Stimulated activated CD8-positive, alpha-beta memory T cell treated with anti-CD3 and anti-CD28 coated beads, Interleukin-7, amount 100 ng/mL, for 1 hour (primary cell): ENCODE measurements at regions not wholly inside any gene's neighbourhood (a gene's known extent, or its start where the extent isn't known, plus 50 kb on each side); places are given as distances from the start of the nearest gene placed in this dataset.

ENCODE experiments used
- DNase-seq, 2 donors: peaks; one replicate each; pipeline ENCODE4 v3.0.0-alpha.2; 2020; ENCODE audit warnings: low read depth in 2 of 2

GRCh38 chr12:126506426-126507182, 1441.4 kb downstream of the AACS start:
- no peak for DNase-seq

- DNase-seq = no peak
Measured at GRCh38 chr12:126507231-126507630, 1442.0 kb downstream of the AACS start.

- DNase-seq = no peak
Measured at GRCh38 chr12:126509572-126509971, 1444.3 kb downstream of the AACS start.

GRCh38 chr12:126510630-126511029, 1445.4 kb downstream of the AACS start:
- DNase-seq = no peak

- no peak for DNase-seq
Measured at GRCh38 chr12:126512916-126513913, 1448.0 kb downstream of the AACS start.

GRCh38 chr12:126518596-126519200, 1453.5 kb downstream of the AACS start:
- DNase-seq = no peak

- DNase-seq = no peak
Measured at GRCh38 chr12:126519833-126520232, 1454.6 kb downstream of the AACS start.

GRCh38 chr12:126523891-126524290, 1458.7 kb downstream of the AACS start:
- DNase-seq = no peak

GRCh38 chr12:126534495-126534894, 1469.3 kb downstream of the AACS start:
- DNase-seq = no peak

- DNase-seq = no peak
Measured at GRCh38 chr12:126534942-126535341, 1469.7 kb downstream of the AACS start.

GRCh38 chr12:126535971-126536370, 1470.7 kb downstream of the AACS start:
- no peak for DNase-seq

- DNase-seq = no peak
Measured at GRCh38 chr12:126537961-126538530, 1472.8 kb downstream of the AACS start.

- no peak for DNase-seq
Measured at GRCh38 chr12:126538888-126539287, 1473.7 kb downstream of the AACS start.

- no peak for DNase-seq
Measured at GRCh38 chr12:126545411-126545810, 1480.2 kb downstream of the AACS start.

GRCh38 chr12:126547905-126548304, 1482.7 kb downstream of the AACS start:
- DNase-seq = no peak

- no peak for DNase-seq
Measured at GRCh38 chr12:126551869-126552268, 1486.6 kb downstream of the AACS start.

- no peak for DNase-seq
Measured at GRCh38 chr12:126554625-126555024, 1489.4 kb downstream of the AACS start.

GRCh38 chr12:126557659-126558058, 1492.4 kb downstream of the AACS start:
- DNase-seq = no peak

- no peak for DNase-seq
Measured at GRCh38 chr12:126558219-126558618, 1493.0 kb downstream of the AACS start.

GRCh38 chr12:126558810-126559209, 1493.6 kb downstream of the AACS start:
- DNase-seq = no peak

GRCh38 chr12:126567016-126567415, 1501.8 kb downstream of the AACS start:
- no peak for DNase-seq

- DNase-seq = no peak
Measured at GRCh38 chr12:126569706-126570105, 1504.5 kb downstream of the AACS start.
